Prostate gland (tissue), 2 donors: ENCODE measurements at regions not wholly inside any gene's neighbourhood (a gene's known extent, or its start where the extent isn't known, plus 50 kb on each side); places are given as distances from the start of the nearest gene placed in this dataset.

ENCODE experiments used
- DNase-seq: peaks from one replicate; pipeline ENCODE4 v3.0.0-alpha.2; 2019; ENCODE audit warnings: low spot score
- H3K27ac ChIP-seq, 2 donors: fragments of 200-600 bp; sonication (generic); 2 replicates each; pipeline ENCODE4 v1.5.1; 2017 to 2019
- H3K27me3 ChIP-seq: fragments of 200-600 bp; sonication (generic); replicated peaks from 2 replicates; pipeline ENCODE4 v1.5.1; 2019; ENCODE audit not compliant: insufficient read depth
- H3K36me3 ChIP-seq, 2 donors: fragments of 200-600 bp; sonication (generic); 1 replicate in 1 of 2; 2 replicates in 1 of 2; pipeline versions ENCODE4 v1.5.1 to v1.8.1; 2017 to 2019
- H3K4me1 ChIP-seq: fragments of 200-600 bp; sonication (generic); replicated peaks from 2 replicates; pipeline ENCODE4 v1.5.1; 2019
- H3K4me3 ChIP-seq, 2 donors: fragments of 200-600 bp; sonication (generic); 2 replicates each; pipeline ENCODE4 v1.5.1; 2017 to 2019
- H3K9me3 ChIP-seq: fragments of 200-600 bp; sonication (generic); 2 replicates; pipeline ENCODE4 v1.5.1; 2017
- POLR2A ChIP-seq: fragments of 450-650 bp; IDR thresholded peaks from one replicate; pipeline ENCODE4 v1.6.1; 2016; ENCODE audit warnings: antibody characterized with exemption, mild to moderate bottlenecking
- POLR2AphosphoS5 ChIP-seq: sonication (generic); formaldehyde crosslinking; IDR thresholded peaks from one replicate; pipeline ENCODE4 v1.6.1; 2017; ENCODE audit warnings: antibody characterized with exemption
- WGBS: methylation state at CpG from one replicate; pipeline ENCODE4 v1.1.5; 2018; 5-methylcytosine and 5-hydroxymethylcytosine counted together
- intact Hi-C: fragments of 100-400 bp; cut with DNase I; formaldehyde crosslinking; loops from one replicate; pipeline ENCODE4 v1.14.2; 2022
- TF ChIP-seq, protein P1 (sequence below), 4 experiments: fragments of 200-600 bp in 2 of 4; fragments of 450-650 bp in 2 of 4; sonication (generic) in 2 of 4; IDR thresholded peaks; 1 replicate in 3 of 4; 2 replicates in 1 of 4; pipeline ENCODE4 v1.5.1; 2016 to 2019; ENCODE audit warnings: antibody characterized with exemption in 4 of 4, mild to moderate bottlenecking in 2 of 4, moderate library complexity in 2 of 4

DNA sequence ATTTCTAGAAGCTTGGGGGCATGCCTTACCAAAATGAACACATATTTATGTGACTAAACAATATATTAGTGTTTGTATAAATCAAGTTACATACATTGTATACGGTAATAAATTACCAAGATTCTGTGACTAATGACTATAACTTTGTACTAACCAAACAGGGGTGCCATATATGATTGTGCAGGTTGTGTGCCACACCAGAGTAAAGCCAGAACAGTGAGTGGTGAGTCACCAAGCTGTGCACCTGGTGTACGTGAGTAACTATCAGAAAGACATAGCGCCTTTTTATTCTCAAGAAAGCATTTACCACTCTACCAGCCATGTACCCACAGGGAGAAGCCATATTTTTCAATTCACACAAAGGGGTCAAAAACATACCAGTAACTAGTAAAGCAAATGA, 453.2 kb upstream of the PIK3C3 start:
- TF ChIP-seq POLR2A (no peak), POLR2AphosphoS5 (no peak)
- TF ChIP-seq, protein P1, sequence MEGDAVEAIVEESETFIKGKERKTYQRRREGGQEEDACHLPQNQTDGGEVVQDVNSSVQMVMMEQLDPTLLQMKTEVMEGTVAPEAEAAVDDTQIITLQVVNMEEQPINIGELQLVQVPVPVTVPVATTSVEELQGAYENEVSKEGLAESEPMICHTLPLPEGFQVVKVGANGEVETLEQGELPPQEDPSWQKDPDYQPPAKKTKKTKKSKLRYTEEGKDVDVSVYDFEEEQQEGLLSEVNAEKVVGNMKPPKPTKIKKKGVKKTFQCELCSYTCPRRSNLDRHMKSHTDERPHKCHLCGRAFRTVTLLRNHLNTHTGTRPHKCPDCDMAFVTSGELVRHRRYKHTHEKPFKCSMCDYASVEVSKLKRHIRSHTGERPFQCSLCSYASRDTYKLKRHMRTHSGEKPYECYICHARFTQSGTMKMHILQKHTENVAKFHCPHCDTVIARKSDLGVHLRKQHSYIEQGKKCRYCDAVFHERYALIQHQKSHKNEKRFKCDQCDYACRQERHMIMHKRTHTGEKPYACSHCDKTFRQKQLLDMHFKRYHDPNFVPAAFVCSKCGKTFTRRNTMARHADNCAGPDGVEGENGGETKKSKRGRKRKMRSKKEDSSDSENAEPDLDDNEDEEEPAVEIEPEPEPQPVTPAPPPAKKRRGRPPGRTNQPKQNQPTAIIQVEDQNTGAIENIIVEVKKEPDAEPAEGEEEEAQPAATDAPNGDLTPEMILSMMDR (IDR thresholded peaks at IDR 0.05), result no peak
- no peaks in the 10 kb centered on the region for H3K4me1 ChIP-seq
- 96% methylated on average over 3 of the region's 3 CpGs for WGBS
- intact Hi-C loops, result no loop called here
- H3K4me3 ChIP-seq, result no peak overlapping the region
- H3K27me3 ChIP-seq, result no peaks in the 10 kb centered on the region
- no peaks in the 10 kb centered on the region for H3K9me3 ChIP-seq
- DNase-seq, result no peak
- H3K27ac ChIP-seq, result no peak overlapping the region
- no peaks in the 10 kb centered on the region for H3K36me3 ChIP-seq

GRCh38 chr18:41499345-41499744, 455.7 kb upstream of the PIK3C3 start:
- TF ChIP-seq POLR2A, result no peak
- TF ChIP-seq POLR2AphosphoS5, result no peak
- TF ChIP-seq, protein P1 (IDR thresholded peaks at IDR 0.05), result no peak
- Histone ChIP-seq H3K27ac (no peak overlapping the region), H3K9me3 (no peaks in the 10 kb centered on the region), H3K36me3 (no peaks in the 10 kb centered on the region), H3K4me1 (no peaks in the 10 kb centered on the region), H3K27me3 (no peaks in the 10 kb centered on the region), H3K4me3 (no peak overlapping the region)
- 90% methylated on average over 1 of the region's 1 CpG for WGBS
- DNase-seq, result no peak
- intact Hi-C loops, result no loop called here

GRCh38 chr18:41490861-41491260, 464.2 kb upstream of the PIK3C3 start:
- TF ChIP-seq, protein P1 (IDR thresholded peaks at IDR 0.05), result no peak
- TF ChIP-seq POLR2AphosphoS5, result no peak
- TF ChIP-seq POLR2A, result no peak
- H3K4me1 ChIP-seq, result no peaks in the 10 kb centered on the region
- no peaks in the 10 kb centered on the region for H3K36me3 ChIP-seq
- intact Hi-C loops, result no loop called here
- no peaks in the 10 kb centered on the region for H3K9me3 ChIP-seq
- WGBS, result 65% methylated on average over 1 of the region's 1 CpG
- H3K27ac ChIP-seq, result no peak overlapping the region
- no peaks in the 10 kb centered on the region for H3K27me3 ChIP-seq
- H3K4me3 ChIP-seq, result no peak overlapping the region
- DNase-seq, result no peak

GRCh38 chr18:41486575-41486974, 468.5 kb upstream of the PIK3C3 start:
- intact Hi-C loops, result no loop called here
- no peaks in the 10 kb centered on the region for H3K27me3 ChIP-seq
- H3K4me1 ChIP-seq, result no peaks in the 10 kb centered on the region
- no peaks in the 10 kb centered on the region for H3K36me3 ChIP-seq
- WGBS, result 57% methylated on average over 1 of the region's 1 CpG
- TF ChIP-seq POLR2AphosphoS5 (no peak), POLR2A (no peak)
- TF ChIP-seq, protein P1 (IDR thresholded peaks at IDR 0.05), result no peak
- no peak overlapping the region for H3K27ac ChIP-seq
- no peaks in the 10 kb centered on the region for H3K9me3 ChIP-seq
- H3K4me3 ChIP-seq, result no peak overlapping the region
- no peak for DNase-seq

- TF ChIP-seq POLR2A (no peak), POLR2AphosphoS5 (no peak)
- TF ChIP-seq, protein P1 (IDR thresholded peaks at IDR 0.05), result no peak
- intact Hi-C loops, result no loop called here
- Histone ChIP-seq H3K36me3 (no peaks in the 10 kb centered on the region), H3K27ac (no peak overlapping the region), H3K9me3 (no peaks in the 10 kb centered on the region), H3K4me3 (no peak overlapping the region), H3K4me1 (no peaks in the 10 kb centered on the region), H3K27me3 (no peaks in the 10 kb centered on the region)
- DNase-seq, result no peak
- WGBS, result 89% methylated on average over 1 of the region's 1 CpG
Observed at GRCh38 chr18:41484069-41484468, 471.0 kb upstream of the PIK3C3 start.
